Neural cell (in vitro differentiated cells): ENCODE measurements at regions not wholly inside any gene's neighbourhood (a gene's known extent, or its start where the extent isn't known, plus 50 kb on each side); places are given as distances from the start of the nearest gene placed in this dataset.

Experiments used
- H2AFZ ChIP-seq: fragments of 200-600, 300-800 bp; sonication (generic), shearing (Covaris generic); 2 replicates; pipeline ENCODE4 v1.6.0; 2014; ENCODE audit warnings: low read depth, mild to moderate bottlenecking, antibody characterized with exemption, low read length, moderate library complexity
- H3F3A ChIP-seq: fragments of 200-600 bp; shearing (Covaris generic); 2 replicates; pipeline ENCODE4 v1.6.1; 2016; ENCODE audit warnings: mild to moderate bottlenecking, moderate library complexity, mixed read lengths, antibody characterized with exemption, low read length; ENCODE audit not compliant: insufficient read depth, poor library complexity, severe bottlenecking
- H3K27ac ChIP-seq: fragments of 200-600, 300-800 bp; sonication (generic), shearing (Covaris generic); 2 replicates; pipeline ENCODE4 v1.5.1; 2014; ENCODE audit warnings: mild to moderate bottlenecking, low read length, moderate library complexity
- H3K27me3 ChIP-seq: fragments of 300-800, 200-600 bp; sonication (generic), shearing (Covaris generic); 2 replicates; pipeline ENCODE4 v1.6.0; 2014; ENCODE audit warnings: mild to moderate bottlenecking, low read depth, low read length, moderate library complexity; ENCODE audit not compliant: insufficient read depth
- H3K36me3 ChIP-seq: fragments of 300-800, 200-600 bp; sonication (generic), shearing (Covaris generic); 2 replicates; pipeline ENCODE4 v1.5.1; 2014; ENCODE audit warnings: mild to moderate bottlenecking, antibody characterized with exemption, low read length, moderate library complexity; ENCODE audit not compliant: insufficient read depth
- H3K4me2 ChIP-seq: fragments of 300-800, 200-600 bp; sonication (generic), shearing (Covaris generic); 2 replicates; pipeline ENCODE4 v1.6.0; 2014; ENCODE audit warnings: mild to moderate bottlenecking, low read length
- H3K4me3 ChIP-seq: fragments of 300-800, 200-600 bp; sonication (generic), shearing (Covaris generic); 2 replicates; pipeline ENCODE4 v1.5.1; 2014; ENCODE audit warnings: mild to moderate bottlenecking, low read length, moderate library complexity
- H3K79me2 ChIP-seq: fragments of 200-600 bp; shearing (Covaris generic); replicated peaks from 2 replicates; pipeline ENCODE4 v1.6.0; 2014; ENCODE audit warnings: mild to moderate bottlenecking, low read length, moderate library complexity; ENCODE audit not compliant: insufficient read depth
- H3K9ac ChIP-seq: fragments of 300-800, 200-600 bp; sonication (generic), shearing (Covaris generic); 2 replicates; pipeline ENCODE4 v1.6.1; 2016; ENCODE audit warnings: mild to moderate bottlenecking, low read length, mixed read lengths
- H3K9me2 ChIP-seq: fragments of 200-600 bp; shearing (Covaris generic); 2 replicates; pipeline ENCODE4 v1.6.1; 2016; ENCODE audit warnings: mild to moderate bottlenecking, low read length, mixed read lengths; ENCODE audit not compliant: insufficient read depth
- H3K9me3 ChIP-seq: fragments of 200-600, 300-800 bp; sonication (generic), shearing (Covaris generic); 2 replicates; pipeline ENCODE4 v1.6.1; 2016; ENCODE audit warnings: mild to moderate bottlenecking, mixed run types, low read length, moderate library complexity, mixed read lengths
- H4K20me1 ChIP-seq: fragments of 200-600 bp; shearing (Covaris generic); 2 replicates; pipeline ENCODE4 v1.6.1; 2016; ENCODE audit warnings: mild to moderate bottlenecking, mixed run types; ENCODE audit not compliant: insufficient read depth
- EP300 ChIP-seq: fragments of 450-650 bp; conservative IDR thresholded peaks from 2 replicates; pipeline ENCODE4 v1.6.1; 2014; ENCODE audit warnings: antibody characterized with exemption, mild to moderate bottlenecking, moderate library complexity; ENCODE audit not compliant: poor library complexity, severe bottlenecking
- EZH2 ChIP-seq: fragments of 200-600, 300-800 bp; shearing (Covaris generic), sonication (generic); IDR thresholded peaks from 2 replicates; pipeline ENCODE4 v1.6.1; 2014; ENCODE audit warnings: antibody characterized with exemption, low read length, borderline replicate concordance, mild to moderate bottlenecking; ENCODE audit not compliant: insufficient read depth, poor library complexity, severe bottlenecking
- MXI1 ChIP-seq: fragments of 450-650 bp; conservative IDR thresholded peaks from 2 replicates; pipeline ENCODE4 v1.6.1; 2014; ENCODE audit warnings: antibody characterized with exemption, mild to moderate bottlenecking; ENCODE audit not compliant: poor library complexity, severe bottlenecking
- POLR2AphosphoS5 ChIP-seq: IDR thresholded peaks from 2 replicates; pipeline ENCODE4 v1.6.1; 2012
- RAD21 ChIP-seq: fragments of 450-650 bp; conservative IDR thresholded peaks from 2 replicates; pipeline ENCODE4 v1.6.1; 2014; ENCODE audit warnings: antibody characterized with exemption, mild to moderate bottlenecking, moderate library complexity
- SMC3 ChIP-seq: fragments of 450-650 bp; conservative IDR thresholded peaks from 2 replicates; pipeline ENCODE4 v1.6.1; 2014; ENCODE audit warnings: antibody characterized with exemption, mild to moderate bottlenecking, moderate library complexity; ENCODE audit not compliant: poor library complexity
- TAF1 ChIP-seq: IDR thresholded peaks from 2 replicates; pipeline ENCODE4 v1.6.1; 2012; ENCODE audit warnings: low read depth
- TF ChIP-seq, protein P1 (sequence below): fragments of 450-650 bp; IDR thresholded peaks from 2 replicates; pipeline ENCODE4 v1.5.1; 2014; ENCODE audit warnings: antibody characterized with exemption, mild to moderate bottlenecking, moderate library complexity; ENCODE audit not compliant: poor library complexity, severe bottlenecking
- TF ChIP-seq, protein P2 (sequence below): IDR thresholded peaks from 2 replicates; pipeline ENCODE4 v1.6.1; 2012; ENCODE audit warnings: borderline replicate concordance

DNA sequence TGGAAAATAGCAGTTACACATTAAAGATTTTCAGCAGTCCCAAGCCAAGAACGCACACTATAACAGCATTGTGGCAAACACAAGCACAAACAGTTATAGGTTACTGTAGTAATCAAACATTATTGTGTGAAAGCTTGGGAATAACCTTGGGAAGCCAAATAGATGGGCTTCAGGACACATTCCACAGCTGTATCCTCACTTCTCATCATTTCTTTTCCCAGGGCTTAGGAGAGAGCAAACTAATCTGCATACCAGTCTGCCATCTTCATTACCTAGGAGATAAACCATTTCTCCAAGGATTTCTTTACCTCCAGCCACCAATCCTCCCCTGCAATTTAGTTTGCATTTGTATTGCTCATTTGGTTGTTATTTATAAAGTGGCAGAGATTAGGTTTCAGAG, 352.4 kb downstream of the SH2D4B start:
- H3K9me2 ChIP-seq = no peaks in the 10 kb centered on the region
- no peak overlapping the region for H3K27ac ChIP-seq
- no peaks in the 10 kb centered on the region for H3K36me3 ChIP-seq
- no peak overlapping the region for H3K4me2 ChIP-seq
- H3K4me3 ChIP-seq = no peak overlapping the region
- H4K20me1 ChIP-seq = no peaks in the 10 kb centered on the region
- no peak overlapping the region for H3K9ac ChIP-seq
- no peaks in the 10 kb centered on the region for H3F3A ChIP-seq
- H3K79me2 ChIP-seq = no peaks in the 10 kb centered on the region
- H3K9me3 ChIP-seq = no peaks in the 10 kb centered on the region
- H2AFZ ChIP-seq = no peak overlapping the region
- TF ChIP-seq SMC3 (no peak), RAD21 (no peak), EP300 (no peak), MXI1 (no peak), POLR2AphosphoS5 (no peak)
- TF ChIP-seq, protein P1, sequence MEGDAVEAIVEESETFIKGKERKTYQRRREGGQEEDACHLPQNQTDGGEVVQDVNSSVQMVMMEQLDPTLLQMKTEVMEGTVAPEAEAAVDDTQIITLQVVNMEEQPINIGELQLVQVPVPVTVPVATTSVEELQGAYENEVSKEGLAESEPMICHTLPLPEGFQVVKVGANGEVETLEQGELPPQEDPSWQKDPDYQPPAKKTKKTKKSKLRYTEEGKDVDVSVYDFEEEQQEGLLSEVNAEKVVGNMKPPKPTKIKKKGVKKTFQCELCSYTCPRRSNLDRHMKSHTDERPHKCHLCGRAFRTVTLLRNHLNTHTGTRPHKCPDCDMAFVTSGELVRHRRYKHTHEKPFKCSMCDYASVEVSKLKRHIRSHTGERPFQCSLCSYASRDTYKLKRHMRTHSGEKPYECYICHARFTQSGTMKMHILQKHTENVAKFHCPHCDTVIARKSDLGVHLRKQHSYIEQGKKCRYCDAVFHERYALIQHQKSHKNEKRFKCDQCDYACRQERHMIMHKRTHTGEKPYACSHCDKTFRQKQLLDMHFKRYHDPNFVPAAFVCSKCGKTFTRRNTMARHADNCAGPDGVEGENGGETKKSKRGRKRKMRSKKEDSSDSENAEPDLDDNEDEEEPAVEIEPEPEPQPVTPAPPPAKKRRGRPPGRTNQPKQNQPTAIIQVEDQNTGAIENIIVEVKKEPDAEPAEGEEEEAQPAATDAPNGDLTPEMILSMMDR = no peak
- TF ChIP-seq, protein P2, sequence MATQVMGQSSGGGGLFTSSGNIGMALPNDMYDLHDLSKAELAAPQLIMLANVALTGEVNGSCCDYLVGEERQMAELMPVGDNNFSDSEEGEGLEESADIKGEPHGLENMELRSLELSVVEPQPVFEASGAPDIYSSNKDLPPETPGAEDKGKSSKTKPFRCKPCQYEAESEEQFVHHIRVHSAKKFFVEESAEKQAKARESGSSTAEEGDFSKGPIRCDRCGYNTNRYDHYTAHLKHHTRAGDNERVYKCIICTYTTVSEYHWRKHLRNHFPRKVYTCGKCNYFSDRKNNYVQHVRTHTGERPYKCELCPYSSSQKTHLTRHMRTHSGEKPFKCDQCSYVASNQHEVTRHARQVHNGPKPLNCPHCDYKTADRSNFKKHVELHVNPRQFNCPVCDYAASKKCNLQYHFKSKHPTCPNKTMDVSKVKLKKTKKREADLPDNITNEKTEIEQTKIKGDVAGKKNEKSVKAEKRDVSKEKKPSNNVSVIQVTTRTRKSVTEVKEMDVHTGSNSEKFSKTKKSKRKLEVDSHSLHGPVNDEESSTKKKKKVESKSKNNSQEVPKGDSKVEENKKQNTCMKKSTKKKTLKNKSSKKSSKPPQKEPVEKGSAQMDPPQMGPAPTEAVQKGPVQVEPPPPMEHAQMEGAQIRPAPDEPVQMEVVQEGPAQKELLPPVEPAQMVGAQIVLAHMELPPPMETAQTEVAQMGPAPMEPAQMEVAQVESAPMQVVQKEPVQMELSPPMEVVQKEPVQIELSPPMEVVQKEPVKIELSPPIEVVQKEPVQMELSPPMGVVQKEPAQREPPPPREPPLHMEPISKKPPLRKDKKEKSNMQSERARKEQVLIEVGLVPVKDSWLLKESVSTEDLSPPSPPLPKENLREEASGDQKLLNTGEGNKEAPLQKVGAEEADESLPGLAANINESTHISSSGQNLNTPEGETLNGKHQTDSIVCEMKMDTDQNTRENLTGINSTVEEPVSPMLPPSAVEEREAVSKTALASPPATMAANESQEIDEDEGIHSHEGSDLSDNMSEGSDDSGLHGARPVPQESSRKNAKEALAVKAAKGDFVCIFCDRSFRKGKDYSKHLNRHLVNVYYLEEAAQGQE = no peak
- H3K27me3 ChIP-seq = no peaks in the 10 kb centered on the region

DNA sequence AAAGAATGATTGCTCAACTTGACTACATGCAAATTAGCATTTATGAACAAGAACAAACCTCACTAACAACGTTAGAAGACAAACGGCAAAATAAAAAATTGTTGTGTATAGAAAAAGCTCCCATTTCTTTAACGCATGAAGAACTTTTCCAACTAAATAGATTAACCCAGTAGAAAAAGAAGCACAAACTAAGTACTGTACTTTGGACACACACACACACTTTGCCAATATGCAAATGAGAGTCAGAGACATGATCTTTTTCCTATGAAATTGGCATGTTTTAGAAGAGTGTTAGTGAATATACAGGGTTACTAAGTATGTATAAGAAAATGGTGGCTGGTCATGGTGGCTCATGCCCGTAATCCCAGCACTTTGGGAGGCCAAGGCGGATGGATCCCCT, 355.6 kb downstream of the SH2D4B start:
- H3K79me2 ChIP-seq = no peaks in the 10 kb centered on the region
- no peak overlapping the region for H3K4me3 ChIP-seq
- H3K27ac ChIP-seq = no peak overlapping the region
- H3K9me2 ChIP-seq = no peaks in the 10 kb centered on the region
- no peaks in the 10 kb centered on the region for H3K36me3 ChIP-seq
- no peaks in the 10 kb centered on the region for H3K27me3 ChIP-seq
- no peaks in the 10 kb centered on the region for H3K9me3 ChIP-seq
- H4K20me1 ChIP-seq = no peaks in the 10 kb centered on the region
- H3K4me2 ChIP-seq = no peak overlapping the region
- no peak overlapping the region for H3K9ac ChIP-seq
- no peak overlapping the region for H2AFZ ChIP-seq
- no peak for TF ChIP-seq TAF1
- TF ChIP-seq, protein P2 = no peak
- no peak for TF ChIP-seq EZH2
- TF ChIP-seq EP300 = no peak
- TF ChIP-seq RAD21 = no peak
- TF ChIP-seq POLR2AphosphoS5 = no peak
- TF ChIP-seq, protein P1 = no peak
- no peak for TF ChIP-seq MXI1
- no peaks in the 10 kb centered on the region for H3F3A ChIP-seq
